Iris pigment epithelial cell (primary cell): ENCODE measurements at regions not wholly inside any gene's neighbourhood (a gene's known extent, or its start where the extent isn't known, plus 50 kb on each side); places are given as distances from the start of the nearest gene placed in this dataset.
"Not testable (repeated sequence)": the region's sequence is repeated elsewhere in the genome, so short reads cannot be mapped to it uniquely, and the experiment has no call there.

Source experiments
- DNase-seq: peaks from one replicate; pipeline ENCODE4 v3.0.0-alpha.2; 2011; ENCODE audit warnings: low read depth

DNA sequence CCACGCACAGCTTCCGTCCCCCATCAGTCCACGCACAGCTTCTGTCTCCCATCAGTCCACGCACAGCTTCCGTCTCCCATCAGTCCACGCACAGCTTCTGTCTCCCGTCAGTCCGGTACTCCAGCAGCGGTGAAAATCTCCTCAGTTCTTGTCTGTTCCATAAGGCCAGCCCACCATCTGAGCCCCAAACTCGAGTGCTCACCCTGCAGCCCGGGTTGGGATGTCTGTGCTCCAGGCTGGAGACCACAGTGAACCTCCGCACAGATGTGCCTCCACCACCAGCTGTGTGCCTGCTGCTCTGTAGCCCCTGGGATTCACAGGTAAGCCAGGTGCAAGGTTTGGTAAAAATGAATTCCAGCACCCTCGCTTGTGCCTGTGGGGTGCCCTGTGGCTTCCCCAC, 258.6 kb downstream of the NPHP4 start:
- DNase-seq, result no peak

DNA sequence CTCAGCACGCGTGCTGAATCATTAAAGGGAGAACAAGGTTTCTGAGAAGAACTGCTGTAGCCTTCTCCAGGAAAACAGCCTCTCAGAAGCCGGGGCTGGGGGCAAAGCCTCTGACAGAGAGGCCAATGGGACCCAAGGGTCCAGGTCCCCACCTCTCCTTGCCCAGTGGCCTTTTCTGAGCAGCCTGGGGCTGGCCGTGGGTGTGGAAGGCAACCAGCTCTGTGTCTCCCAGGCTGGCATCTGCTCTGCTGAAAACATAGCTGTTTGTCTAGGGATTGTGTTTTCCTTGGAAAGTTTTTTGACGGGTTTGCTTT, 261.2 kb downstream of the NPHP4 start:
- DNase-seq, result no peak

GRCh38 chr1:5730272-5731109, 261.7 kb downstream of the NPHP4 start:
- DNase-seq, result no peak

- DNase-seq, result no peak
Measured at GRCh38 chr1:5729636-5730145, 262.5 kb downstream of the NPHP4 start.

- no peak for DNase-seq
Measured at GRCh38 chr1:5728663-5729355, 263.4 kb downstream of the NPHP4 start.

- no peak for DNase-seq
Measured at GRCh38 chr1:5727871-5728643, 264.2 kb downstream of the NPHP4 start.

GRCh38 chr1:5727191-5727590, 265.0 kb downstream of the NPHP4 start:
- DNase-seq, result no peak

- DNase-seq, result not testable (repeated sequence)
Measured at GRCh38 chr1:5726586-5727184, 265.5 kb downstream of the NPHP4 start.

DNA sequence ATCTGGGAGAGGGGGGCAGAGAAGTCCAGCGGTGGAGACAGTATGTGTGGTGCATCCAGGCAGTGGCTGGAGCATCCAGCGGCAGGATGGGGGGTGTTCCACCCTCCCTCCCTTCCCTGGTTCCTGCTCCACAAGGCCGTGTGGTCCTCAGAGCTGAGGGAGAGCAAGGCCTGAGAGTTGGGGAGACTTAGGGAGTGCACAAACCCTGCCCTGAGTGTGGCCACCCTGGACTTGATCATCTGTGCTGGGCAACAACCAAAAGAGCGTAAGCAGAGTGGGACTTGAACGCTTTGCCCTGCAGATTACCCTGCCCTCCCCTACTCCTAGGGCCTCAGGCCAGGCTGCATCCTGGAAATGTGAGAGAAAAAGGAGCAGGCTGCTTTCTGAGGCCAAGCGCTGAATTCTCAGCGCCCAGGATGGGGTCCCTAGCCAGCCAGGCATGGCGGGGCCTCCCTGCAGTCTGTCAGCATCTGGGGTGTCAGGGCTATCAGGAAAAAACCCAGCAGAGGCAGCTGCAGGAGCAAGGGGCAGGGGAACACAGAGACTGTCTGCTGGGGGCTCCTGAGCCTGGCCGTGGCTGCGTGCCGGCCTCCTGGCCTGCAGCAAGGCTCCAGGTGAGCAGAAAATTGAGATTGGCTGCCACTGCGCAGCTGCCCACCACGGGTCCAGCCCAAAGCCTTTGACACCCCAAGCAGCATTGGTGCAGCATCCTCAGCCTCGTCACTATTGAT, 266.2 kb downstream of the NPHP4 start:
- no peak for DNase-seq

DNA sequence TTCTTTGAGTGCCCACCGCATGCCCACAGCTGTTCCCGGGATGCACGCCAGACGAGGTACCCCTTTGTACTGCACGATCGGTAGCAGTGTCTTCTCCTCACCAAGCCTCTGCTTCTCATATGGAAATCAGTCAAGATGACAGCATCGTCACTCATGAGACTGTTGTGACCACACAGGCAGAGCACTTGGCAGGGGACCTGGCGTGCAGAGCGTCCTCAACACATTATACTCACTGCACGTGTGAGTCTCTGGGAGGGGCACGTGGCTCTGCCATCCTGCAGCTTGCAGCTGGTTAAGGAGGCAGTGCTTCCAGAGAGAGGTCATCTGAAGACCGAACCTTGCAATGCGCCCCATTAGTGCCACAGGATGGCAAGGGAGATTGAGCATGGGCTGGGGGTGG, 266.8 kb downstream of the NPHP4 start:
- DNase-seq, result no peak

DNA sequence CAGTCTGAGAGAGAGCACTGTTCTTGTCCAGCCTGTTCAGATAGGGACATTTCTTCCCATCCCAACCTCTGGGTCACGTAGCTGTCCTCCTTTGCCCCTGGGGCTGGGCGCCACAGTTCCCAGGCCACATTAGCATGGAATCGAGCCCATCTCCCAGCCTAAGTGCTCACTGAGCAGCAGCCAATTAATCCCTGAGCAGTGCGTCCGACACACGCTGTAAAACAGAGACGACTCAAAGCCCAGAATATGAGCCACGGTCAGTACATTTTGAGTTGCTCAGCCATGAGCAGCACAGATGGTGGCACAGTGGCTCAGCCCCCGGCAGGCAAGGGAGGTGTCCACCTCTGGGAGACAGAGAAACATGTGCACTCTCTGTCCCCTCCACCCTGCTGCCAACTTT, 267.4 kb downstream of the NPHP4 start:
- no peak for DNase-seq

- no peak for DNase-seq
Measured at GRCh38 chr1:5722635-5723164, 269.5 kb downstream of the NPHP4 start.

DNA sequence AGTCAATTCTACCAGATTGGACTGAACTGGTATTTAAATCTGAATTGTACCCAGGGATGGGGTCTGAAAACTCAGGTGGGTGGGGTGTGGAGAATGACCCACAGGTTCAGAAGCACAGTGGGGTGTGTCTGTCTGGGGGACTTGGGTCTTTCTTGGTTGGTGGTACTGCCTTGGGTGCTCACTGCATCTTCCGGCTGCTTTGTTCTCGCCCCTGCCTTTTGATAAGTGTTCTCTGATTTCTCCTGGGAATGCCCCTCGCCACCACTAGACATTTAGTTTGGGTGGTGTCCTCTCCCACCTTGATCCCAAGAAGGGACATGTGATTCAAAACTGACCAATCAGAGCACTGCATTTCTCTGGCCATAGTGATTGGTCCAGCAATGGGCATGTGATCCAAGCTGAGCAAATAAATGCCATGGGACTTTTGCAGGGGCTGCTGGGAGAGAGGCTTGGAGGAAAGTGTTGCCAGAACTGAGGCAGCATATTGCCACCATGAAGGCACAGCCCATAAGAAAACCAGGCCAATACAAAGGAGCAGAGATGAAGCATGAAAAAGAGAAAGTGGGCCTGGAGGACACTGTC, 270.5 kb downstream of the NPHP4 start:
- DNase-seq, result no peak

GRCh38 chr1:5720936-5721335, 271.3 kb downstream of the NPHP4 start:
- no peak for DNase-seq

GRCh38 chr1:5720484-5720883, 271.7 kb downstream of the NPHP4 start:
- no peak for DNase-seq

GRCh38 chr1:5720045-5720444, 272.2 kb downstream of the NPHP4 start:
- no peak for DNase-seq

DNA sequence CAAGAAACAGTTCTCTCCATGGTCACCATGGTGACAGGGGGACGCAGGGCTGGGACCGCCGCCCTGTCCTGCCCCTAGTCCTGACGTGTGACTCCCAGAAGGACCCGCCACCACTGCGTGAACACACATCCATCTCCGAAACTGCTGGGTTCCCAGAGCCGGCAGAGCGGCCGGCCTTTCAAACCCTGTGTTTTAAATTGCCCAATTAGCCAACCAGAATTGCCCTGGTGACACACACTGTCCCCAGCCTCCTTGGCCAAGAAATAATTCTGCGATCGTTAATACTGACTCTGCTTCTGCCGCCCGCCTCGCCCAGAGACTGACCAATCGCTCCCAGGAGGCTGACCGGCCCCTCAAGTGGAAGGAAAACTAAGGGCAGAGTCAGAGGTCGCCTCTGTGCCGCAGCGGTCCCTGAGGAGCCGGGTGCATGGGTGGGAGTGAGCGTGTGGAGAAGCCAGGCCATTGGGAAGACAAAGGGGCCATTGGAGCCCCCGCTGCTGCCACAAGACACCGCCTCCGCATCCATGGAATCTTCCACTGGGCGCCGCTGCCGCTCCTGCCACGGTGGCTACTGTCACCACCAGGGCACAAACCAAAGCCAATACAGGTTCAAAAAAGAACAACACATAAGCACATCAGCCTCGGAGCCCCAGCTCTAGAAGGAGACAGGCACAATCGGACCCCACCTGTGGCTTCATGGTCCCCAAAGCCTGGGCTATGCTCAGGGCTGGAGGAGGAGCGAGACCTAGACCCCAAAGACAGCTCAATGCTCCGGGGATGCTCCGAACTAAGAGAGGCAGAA, 273.2 kb downstream of the NPHP4 start:
- no peak for DNase-seq

DNA sequence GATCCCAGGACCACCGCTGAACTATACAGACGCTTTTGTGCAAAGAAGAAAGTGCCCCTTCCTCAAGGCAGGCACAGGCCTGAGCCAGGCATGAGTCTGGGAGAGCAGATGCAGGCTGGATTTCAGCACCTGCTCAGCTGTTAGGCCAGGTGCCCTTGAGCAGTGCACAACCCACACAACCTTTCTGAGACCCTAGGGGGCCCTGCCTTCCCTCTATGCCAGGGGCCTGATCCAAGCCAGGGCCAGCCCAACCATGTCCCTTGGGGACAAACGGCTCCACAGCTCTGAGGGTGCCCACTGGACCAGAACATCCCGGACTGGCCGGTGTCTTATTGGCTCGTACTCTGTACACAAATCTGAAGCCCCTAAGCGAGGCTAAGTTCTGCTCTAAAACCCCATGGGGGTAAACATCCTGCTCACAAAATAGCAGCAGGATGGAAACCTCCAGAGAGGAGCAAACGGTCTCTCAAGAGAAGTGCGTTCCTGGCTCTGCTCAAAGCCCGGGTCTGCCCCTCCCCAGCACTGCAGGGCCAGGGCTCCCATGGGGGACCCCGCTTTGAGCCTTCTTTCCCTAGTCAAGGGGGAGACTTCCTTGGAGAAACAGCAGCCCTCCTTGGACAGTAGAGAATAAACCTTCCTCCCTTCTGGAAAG, 275.1 kb downstream of the NPHP4 start:
- no peak for DNase-seq

- no peak for DNase-seq
Measured at GRCh38 chr1:5716126-5716525, 276.1 kb downstream of the NPHP4 start.
